HEK293T (cell line): ENCODE measurements at regions not wholly inside any gene's neighbourhood (a gene's known extent, or its start where the extent isn't known, plus 50 kb on each side); places are given as distances from the start of the nearest gene placed in this dataset.

Source experiments
- CTCF ChIA-PET: fragments of 350-600 bp; formaldehyde crosslinking; extraction: SDS; loops from one replicate; lab custom pipeline; 2021; ENCODE audit warnings: antibody characterized with exemption, inconsistent platforms; lab: Yijun Ruan, JAX
- POLR2A ChIA-PET: fragments of 350-600 bp; formaldehyde crosslinking; extraction: SDS; loops from one replicate; lab custom pipeline; 2020; ENCODE audit warnings: antibody characterized with exemption, inconsistent platforms; lab: Yijun Ruan, JAX
- DNase-seq: peaks from one replicate; pipeline ENCODE4 v3.0.0; 2012; ENCODE audit warnings: mixed read lengths; ENCODE audit errors: extremely low spot score
- ARNT ChIP-seq: fragments of 450-650 bp; IDR thresholded peaks from 2 replicates; pipeline ENCODE4 v1.6.1; 2017; ENCODE audit warnings: mild to moderate bottlenecking
- BHLHE40 ChIP-seq: fragments of 450-650 bp; IDR thresholded peaks from 2 replicates; pipeline ENCODE4 v1.6.1; 2016; ENCODE audit warnings: mild to moderate bottlenecking, moderate library complexity, borderline replicate concordance
- CTBP1 ChIP-seq: fragments of 450-650 bp; IDR thresholded peaks from 2 replicates; pipeline ENCODE4 v1.6.1; 2016; ENCODE audit warnings: borderline replicate concordance
- ELF4 ChIP-seq: fragments of 450-650 bp; IDR thresholded peaks from 2 replicates; pipeline ENCODE4 v1.6.1; 2017; ENCODE audit warnings: antibody characterized with exemption
- FOXA1 ChIP-seq: fragments of 450-650 bp; IDR thresholded peaks from 2 replicates; pipeline ENCODE4 v1.6.1; 2016; ENCODE audit warnings: mild to moderate bottlenecking
- FOXK2 ChIP-seq: fragments of 450-650 bp; IDR thresholded peaks from 2 replicates; pipeline ENCODE4 v1.6.1; 2016; ENCODE audit warnings: mild to moderate bottlenecking
- FOXM1 ChIP-seq: fragments of 450-650 bp; IDR thresholded peaks from 2 replicates; pipeline ENCODE4 v1.6.1; 2017; ENCODE audit warnings: mild to moderate bottlenecking, borderline replicate concordance
- HDGF ChIP-seq: fragments of 450-650 bp; IDR thresholded peaks from 2 replicates; pipeline ENCODE4 v1.6.1; 2017; ENCODE audit warnings: antibody characterized with exemption, borderline replicate concordance
- L3MBTL2 ChIP-seq: fragments of 450-650 bp; conservative IDR thresholded peaks from 2 replicates; pipeline ENCODE4 v1.6.1; 2016; ENCODE audit warnings: mild to moderate bottlenecking
- LEF1 ChIP-seq: fragments of 450-650 bp; IDR thresholded peaks from 2 replicates; pipeline ENCODE4 v1.6.1; 2017; ENCODE audit warnings: mild to moderate bottlenecking, borderline replicate concordance
- NFRKB ChIP-seq: fragments of 450-650 bp; IDR thresholded peaks from 2 replicates; pipeline ENCODE4 v1.6.1; 2016; ENCODE audit warnings: mild to moderate bottlenecking, moderate library complexity
- SP1 ChIP-seq: fragments of 450-650 bp; IDR thresholded peaks from 2 replicates; pipeline ENCODE4 v1.6.1; 2017
- SUZ12 ChIP-seq: fragments of 450-650 bp; IDR thresholded peaks from 2 replicates; pipeline ENCODE4 v1.6.1; 2016; ENCODE audit warnings: mild to moderate bottlenecking
- TARDBP ChIP-seq: fragments of 450-650 bp; IDR thresholded peaks from 2 replicates; pipeline ENCODE4 v1.6.1; 2016
- ZNF384 ChIP-seq: fragments of 450-650 bp; IDR thresholded peaks from 2 replicates; pipeline ENCODE4 v1.6.1; 2016
- TF ChIP-seq, protein P1 (sequence below): fragments of 450-650 bp; IDR thresholded peaks from 2 replicates; pipeline ENCODE4 v1.6.1; 2016

DNA sequence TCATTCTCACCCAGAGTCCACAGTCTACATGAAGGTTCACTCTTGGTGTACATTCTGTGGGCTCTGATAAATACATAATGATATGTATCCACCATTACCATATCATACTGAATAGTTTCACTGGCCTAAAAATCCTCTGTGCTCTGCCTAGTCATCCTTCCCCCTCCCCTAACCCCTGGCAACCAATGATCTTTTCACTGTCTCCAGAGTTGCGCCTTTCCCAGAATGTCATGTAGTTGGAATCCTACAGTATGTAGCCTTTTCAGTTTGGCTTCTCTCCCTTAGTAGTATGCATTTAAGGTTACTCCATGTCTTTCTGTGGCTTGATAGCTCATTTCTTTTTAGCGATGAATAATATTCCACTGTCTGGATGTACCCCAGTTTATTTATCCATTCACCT is 101.3 kb downstream of the NOG start:
- TF ChIP-seq NFRKB = no peak
- no peak for TF ChIP-seq SP1
- no peak for TF ChIP-seq ELF4
- TF ChIP-seq TARDBP = no peak
- TF ChIP-seq FOXM1 = no peak
- TF ChIP-seq CTBP1 = no peak
- TF ChIP-seq, protein P1, sequence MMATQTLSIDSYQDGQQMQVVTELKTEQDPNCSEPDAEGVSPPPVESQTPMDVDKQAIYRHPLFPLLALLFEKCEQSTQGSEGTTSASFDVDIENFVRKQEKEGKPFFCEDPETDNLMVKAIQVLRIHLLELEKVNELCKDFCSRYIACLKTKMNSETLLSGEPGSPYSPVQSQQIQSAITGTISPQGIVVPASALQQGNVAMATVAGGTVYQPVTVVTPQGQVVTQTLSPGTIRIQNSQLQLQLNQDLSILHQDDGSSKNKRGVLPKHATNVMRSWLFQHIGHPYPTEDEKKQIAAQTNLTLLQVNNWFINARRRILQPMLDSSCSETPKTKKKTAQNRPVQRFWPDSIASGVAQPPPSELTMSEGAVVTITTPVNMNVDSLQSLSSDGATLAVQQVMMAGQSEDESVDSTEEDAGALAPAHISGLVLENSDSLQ = no peak
- TF ChIP-seq ARNT = no peak
- no peak for TF ChIP-seq BHLHE40
- no peak for TF ChIP-seq FOXA1
- TF ChIP-seq LEF1 = no peak
- no peak for TF ChIP-seq ZNF384
- TF ChIP-seq SUZ12 = no peak
- TF ChIP-seq FOXK2 = no peak
- TF ChIP-seq L3MBTL2 = no peak
- no peak for TF ChIP-seq HDGF
- POLR2A ChIA-PET = no interaction called here
- CTCF ChIA-PET = interaction anchor here (5.0 kb wide), 1 partner anchor 21 kb away, joined by 13 read pairs; no protein-coding TSS in a partner anchor
- DNase-seq = no peak

- CTCF ChIA-PET = interaction anchor here (0.6 kb wide), 1 partner anchor 162 kb away, joined by 6 read pairs; no protein-coding TSS in a partner anchor
- POLR2A ChIA-PET = no interaction called here
- no peak for DNase-seq
- TF ChIP-seq, protein P1 = no peak
- no peak for TF ChIP-seq FOXA1
- TF ChIP-seq LEF1 = no peak
- no peak for TF ChIP-seq TARDBP
- no peak for TF ChIP-seq ZNF384
- TF ChIP-seq ELF4 = no peak
- TF ChIP-seq CTBP1 = no peak
- no peak for TF ChIP-seq SP1
- TF ChIP-seq FOXK2 = no peak
Measured at GRCh38 chr17:56697190-56697589, 103.7 kb downstream of the NOG start.

- DNase-seq = peak; percentile 20
- CTCF ChIA-PET = interaction anchor here (0.6 to 1.3 kb wide), 2 partner anchors 17 to 199 kb away, joined by 4 to 5 read pairs; no protein-coding TSS in a partner anchor
- POLR2A ChIA-PET = no interaction called here
- TF ChIP-seq FOXM1 = no peak
- TF ChIP-seq L3MBTL2 = no peak
- no peak for TF ChIP-seq TARDBP
- TF ChIP-seq NFRKB = no peak
- no peak for TF ChIP-seq HDGF
- no peak for TF ChIP-seq CTBP1
- TF ChIP-seq ZNF384 = no peak
Measured at GRCh38 chr17:56699186-56699894, 105.8 kb downstream of the NOG start.

- CTCF ChIA-PET = no interaction called here
- no peak for TF ChIP-seq L3MBTL2
- TF ChIP-seq FOXM1 = no peak
- TF ChIP-seq FOXK2 = no peak
- no peak for TF ChIP-seq CTBP1
- no peak for TF ChIP-seq ELF4
- no peak for TF ChIP-seq BHLHE40
- TF ChIP-seq SUZ12 = no peak
- TF ChIP-seq NFRKB = no peak
- TF ChIP-seq TARDBP = no peak
- no peak for TF ChIP-seq LEF1
- POLR2A ChIA-PET = no interaction called here
- DNase-seq = no peak
Measured at GRCh38 chr17:56700919-56701420, 107.5 kb downstream of the NOG start.

DNA sequence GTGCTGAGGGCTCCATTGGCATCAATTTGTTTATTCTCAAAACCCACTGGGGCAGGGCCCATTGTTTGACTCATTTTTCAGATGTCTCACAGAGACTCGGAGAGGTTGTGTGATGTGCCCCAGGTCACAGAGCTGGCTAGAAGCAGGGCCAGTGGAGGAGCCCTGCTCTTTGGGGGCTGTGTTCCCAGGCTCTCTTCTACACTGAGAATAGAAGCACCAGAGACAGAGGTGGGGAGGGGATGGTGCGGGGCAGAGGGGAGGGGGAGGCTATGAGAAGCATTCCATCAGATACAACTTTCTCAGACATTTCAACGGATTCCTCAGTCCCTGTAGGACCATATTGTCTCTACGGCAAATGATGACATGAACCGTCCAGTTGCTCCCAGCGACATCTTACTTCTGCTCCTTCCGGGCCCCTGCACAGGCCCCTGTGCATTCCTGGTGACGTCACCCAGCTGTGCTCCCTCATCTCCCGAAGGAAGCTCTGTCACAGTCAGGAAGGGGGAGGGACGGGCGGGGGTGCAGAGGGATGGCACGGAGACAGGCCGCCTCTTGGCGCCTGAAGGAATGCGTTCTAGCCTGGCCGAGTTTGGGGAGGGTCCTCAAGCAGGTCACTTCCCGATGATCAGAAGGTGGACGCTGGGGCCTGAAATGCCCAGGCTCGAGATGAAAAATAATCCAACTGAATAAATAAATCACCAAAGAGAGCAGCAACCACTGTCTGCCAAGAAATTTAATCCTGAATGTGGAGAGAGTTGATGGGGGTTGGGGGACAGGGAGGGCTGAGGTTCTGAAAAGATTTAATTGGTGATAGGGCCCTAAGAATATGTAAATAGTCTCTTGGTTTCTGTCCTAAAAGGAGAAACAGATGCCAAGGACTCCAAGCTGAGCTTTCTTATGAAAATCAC is 114.1 kb downstream of the NOG start:
- no peak for DNase-seq
- TF ChIP-seq SP1 (no peak), L3MBTL2 (no peak), CTBP1 (no peak), FOXA1 (no peak), FOXM1 (no peak), TARDBP (no peak), BHLHE40 (no peak), ELF4 (no peak), ARNT (no peak), NFRKB (no peak), FOXK2 (no peak), ZNF384 (no peak), HDGF (no peak), LEF1 (no peak), SUZ12 (no peak)
- TF ChIP-seq, protein P1 = no peak
- ChIA-PET CTCF (no interaction called here), POLR2A (no interaction called here)
